AG10803 (cell line): ENCODE measurements at regions not wholly inside any gene's neighbourhood (a gene's known extent, or its start where the extent isn't known, plus 50 kb on each side); places are given as distances from the start of the nearest gene placed in this dataset.

ENCODE experiments used
- DNase-seq: peaks from one replicate; pipeline ENCODE4 v3.0.0; 2010; ENCODE audit warnings: low read depth
- H3K4me3 ChIP-seq: 2 replicates; pipeline ENCODE4 v1.5.1; 2011; ENCODE audit warnings: mild to moderate bottlenecking, low read length, control low read depth
- CTCF ChIP-seq: conservative IDR thresholded peaks from 2 replicates; pipeline ENCODE4 v1.5.1; 2011; ENCODE audit warnings: mild to moderate bottlenecking, low read length, control low read depth, inconsistent platforms

- DNase-seq = no peak
- H3K4me3 ChIP-seq = no peak overlapping the region
Measured at GRCh38 chr9:75274781-75275180, 186.5 kb downstream of the OSTF1 start.

GRCh38 chr9:75282047-75282446 lies 193.7 kb downstream of the OSTF1 start:
- DNase-seq = no peak
- H3K4me3 ChIP-seq = no peak overlapping the region
- TF ChIP-seq CTCF = no peak

More at GRCh38 chr9:75274781-75275180, 186.5 kb downstream of the OSTF1 start:
- TF ChIP-seq CTCF = no peak

- no peak for DNase-seq
- no peak for TF ChIP-seq CTCF
- no peak overlapping the region for H3K4me3 ChIP-seq
Measured at GRCh38 chr9:75289332-75289731, 201.0 kb downstream of the OSTF1 start.

GRCh38 chr9:75299324-75299723 lies 211.0 kb downstream of the OSTF1 start:
- no peak for TF ChIP-seq CTCF
- DNase-seq = no peak
- no peak overlapping the region for H3K4me3 ChIP-seq

GRCh38 chr9:75333624-75334023 lies 245.3 kb downstream of the OSTF1 start:
- H3K4me3 ChIP-seq = no peak overlapping the region
- DNase-seq = no peak
- TF ChIP-seq CTCF = no peak

- DNase-seq = no peak
- no peak overlapping the region for H3K4me3 ChIP-seq
- TF ChIP-seq CTCF = no peak
Measured at GRCh38 chr9:75358846-75359245, 270.5 kb downstream of the OSTF1 start.

- TF ChIP-seq CTCF = no peak
- DNase-seq = no peak
- no peak overlapping the region for H3K4me3 ChIP-seq
Measured at GRCh38 chr9:75359638-75360037, 271.3 kb downstream of the OSTF1 start.
